ENCODE measurements at regions not wholly inside any gene's neighbourhood (a gene's known extent, or its start where the extent isn't known, plus 50 kb on each side); places are given as distances from the start of the nearest gene placed in this dataset.

DNA sequence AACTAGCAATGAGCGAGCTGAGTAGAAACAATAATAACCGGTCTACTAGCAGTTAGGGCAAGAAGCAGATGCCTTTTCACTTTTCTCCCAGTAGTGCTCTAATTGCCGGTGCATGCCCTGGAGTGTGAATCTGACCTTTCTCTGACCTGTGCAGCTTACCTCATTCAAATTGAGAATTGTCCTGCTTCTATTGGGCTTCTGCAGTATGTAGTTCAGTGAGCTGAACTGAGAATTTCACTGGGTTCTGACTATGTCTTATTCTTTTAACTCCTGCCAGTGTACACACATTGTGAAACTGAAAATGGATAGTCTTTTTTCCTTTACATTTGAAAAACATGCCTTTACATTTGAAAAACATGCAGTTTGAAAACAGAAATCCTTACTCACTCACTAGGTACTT lies 157.9 kb upstream of the GRM3 start:
- no peaks in the 10 kb centered on the region for H3K9me3 ChIP-seq (ENCODE audit: control insufficient read depth, low read depth, low read length)
- FAIRE-seq (no peak), DNase-seq (ENCODE audit: low read depth, low spot score) (no peak)
- H3K4me3 ChIP-seq (ENCODE audit: control insufficient read depth in 2 of 3, extremely low read depth in 1 of 3, insufficient read depth in 2 of 3, low read depth in 1 of 3, low read length in 3 of 3) = no peak overlapping the region
- no peaks in the 10 kb centered on the region for H3K36me3 ChIP-seq (ENCODE audit: control insufficient read depth in 2 of 2, extremely low read depth in 1 of 2, insufficient read depth in 2 of 2, low read length in 2 of 2)
- no peak overlapping the region for H3K4me2 ChIP-seq (ENCODE audit: control insufficient read depth, extremely low read depth, insufficient read depth, low read depth, low read length)
- H2AFZ ChIP-seq (ENCODE audit: control insufficient read depth, low read length) = no peak overlapping the region
- H3K27ac ChIP-seq (ENCODE audit: control insufficient read depth, insufficient read depth, low read length) = no peak overlapping the region
- TF ChIP-seq, protein P1, sequence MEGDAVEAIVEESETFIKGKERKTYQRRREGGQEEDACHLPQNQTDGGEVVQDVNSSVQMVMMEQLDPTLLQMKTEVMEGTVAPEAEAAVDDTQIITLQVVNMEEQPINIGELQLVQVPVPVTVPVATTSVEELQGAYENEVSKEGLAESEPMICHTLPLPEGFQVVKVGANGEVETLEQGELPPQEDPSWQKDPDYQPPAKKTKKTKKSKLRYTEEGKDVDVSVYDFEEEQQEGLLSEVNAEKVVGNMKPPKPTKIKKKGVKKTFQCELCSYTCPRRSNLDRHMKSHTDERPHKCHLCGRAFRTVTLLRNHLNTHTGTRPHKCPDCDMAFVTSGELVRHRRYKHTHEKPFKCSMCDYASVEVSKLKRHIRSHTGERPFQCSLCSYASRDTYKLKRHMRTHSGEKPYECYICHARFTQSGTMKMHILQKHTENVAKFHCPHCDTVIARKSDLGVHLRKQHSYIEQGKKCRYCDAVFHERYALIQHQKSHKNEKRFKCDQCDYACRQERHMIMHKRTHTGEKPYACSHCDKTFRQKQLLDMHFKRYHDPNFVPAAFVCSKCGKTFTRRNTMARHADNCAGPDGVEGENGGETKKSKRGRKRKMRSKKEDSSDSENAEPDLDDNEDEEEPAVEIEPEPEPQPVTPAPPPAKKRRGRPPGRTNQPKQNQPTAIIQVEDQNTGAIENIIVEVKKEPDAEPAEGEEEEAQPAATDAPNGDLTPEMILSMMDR (optimal IDR thresholded peaks at IDR 0.05 in 1 of 3, IDR thresholded peaks at IDR 0.05 in 1 of 3, conservative IDR thresholded peaks at IDR 0.05 in 1 of 3; ENCODE audit: extremely low read depth in 1 of 3, insufficient read depth in 2 of 3, low read length in 3 of 3) = no peak
- TF ChIP-seq EZH2 (IDR thresholded peaks at IDR 0.05; ENCODE audit: low read length) = no peak
- no peaks in the 10 kb centered on the region for H4K20me1 ChIP-seq (ENCODE audit: control insufficient read depth, extremely low read depth, insufficient read depth, low read length)
- no peaks in the 10 kb centered on the region for H3K4me1 ChIP-seq (ENCODE audit: control insufficient read depth, extremely low read depth, insufficient read depth, low read length)
- no peaks in the 10 kb centered on the region for H3K79me2 ChIP-seq (ENCODE audit: control insufficient read depth, insufficient read depth, low read length)
- H3K9me1 ChIP-seq (ENCODE audit: control insufficient read depth, extremely low read depth, insufficient read depth, low read length) = no peaks in the 10 kb centered on the region
- dilution Hi-C loops (cut with MboI; ENCODE audit: extremely low pct_ligation_motif_present, low sequenced_read_pairs) = no loop called here
- H3K27me3 ChIP-seq (ENCODE audit: control insufficient read depth, extremely low read depth, insufficient read depth, low read length) = no peaks in the 10 kb centered on the region
- no peak overlapping the region for H3K9ac ChIP-seq (ENCODE audit: control insufficient read depth, extremely low read depth, insufficient read depth, low read length)

DNA sequence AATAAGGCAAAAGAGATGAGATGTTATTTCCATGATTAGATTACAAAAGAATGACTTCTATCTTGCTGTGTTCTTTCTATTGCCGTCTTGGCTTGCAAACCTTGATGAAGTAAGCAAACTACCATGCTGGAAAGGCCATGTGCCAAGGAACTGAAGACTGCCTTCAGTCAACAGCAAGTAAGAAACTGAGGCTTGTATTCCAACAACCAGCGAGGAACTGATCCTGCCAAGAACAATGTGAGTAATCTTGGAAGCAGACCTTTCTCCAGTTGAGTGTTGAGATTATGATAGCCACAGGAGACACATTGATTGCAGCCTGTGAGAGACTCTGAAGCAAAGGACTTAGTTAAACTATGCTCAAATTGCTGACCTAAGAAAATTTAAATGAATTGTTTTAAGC lies 164.6 kb upstream of the GRM3 start:
- Histone ChIP-seq H2AFZ (ENCODE audit: control insufficient read depth, low read length) (no peak overlapping the region), H3K79me2 (ENCODE audit: control insufficient read depth, insufficient read depth, low read length) (no peaks in the 10 kb centered on the region), H3K36me3 (ENCODE audit: control insufficient read depth in 2 of 2, extremely low read depth in 1 of 2, insufficient read depth in 2 of 2, low read length in 2 of 2) (no peaks in the 10 kb centered on the region), H3K27me3 (ENCODE audit: control insufficient read depth, extremely low read depth, insufficient read depth, low read length) (no peaks in the 10 kb centered on the region), H3K27ac (ENCODE audit: control insufficient read depth, insufficient read depth, low read length) (no peak overlapping the region), H3K4me2 (ENCODE audit: control insufficient read depth, extremely low read depth, insufficient read depth, low read depth, low read length) (no peak overlapping the region), H3K4me1 (ENCODE audit: control insufficient read depth, extremely low read depth, insufficient read depth, low read length) (no peaks in the 10 kb centered on the region), H3K4me3 (ENCODE audit: control insufficient read depth in 2 of 3, extremely low read depth in 1 of 3, insufficient read depth in 2 of 3, low read depth in 1 of 3, low read length in 3 of 3) (no peak overlapping the region), H3K9ac (ENCODE audit: control insufficient read depth, extremely low read depth, insufficient read depth, low read length) (no peak overlapping the region), H4K20me1 (ENCODE audit: control insufficient read depth, extremely low read depth, insufficient read depth, low read length) (no peaks in the 10 kb centered on the region), H3K9me1 (ENCODE audit: control insufficient read depth, extremely low read depth, insufficient read depth, low read length) (no peaks in the 10 kb centered on the region), H3K9me3 (ENCODE audit: control insufficient read depth, low read depth, low read length) (no peaks in the 10 kb centered on the region)
- dilution Hi-C loops (cut with MboI; ENCODE audit: extremely low pct_ligation_motif_present, low sequenced_read_pairs) = no loop called here
- TF ChIP-seq EZH2 (IDR thresholded peaks at IDR 0.05; ENCODE audit: low read length) = no peak
- TF ChIP-seq, protein P1 (optimal IDR thresholded peaks at IDR 0.05 in 1 of 3, IDR thresholded peaks at IDR 0.05 in 1 of 3, conservative IDR thresholded peaks at IDR 0.05 in 1 of 3; ENCODE audit: extremely low read depth in 1 of 3, insufficient read depth in 2 of 3, low read length in 3 of 3) = no peak
- FAIRE-seq (no peak), DNase-seq (ENCODE audit: low read depth, low spot score) (no peak)

All from keratinocyte (primary cell).